ACC112 (cell line): ENCODE measurements at regions not wholly inside any gene's neighbourhood (a gene's known extent, or its start where the extent isn't known, plus 50 kb on each side); places are given as distances from the start of the nearest gene placed in this dataset.

Source experiments
- H2AFZ ChIP-seq: fragments of 200-600 bp; sonication (generic); one replicate; pipeline ENCODE4 v1.6.0; 2017; ENCODE audit warnings: antibody characterized with exemption, low read length; ENCODE audit not compliant: unreplicated experiment
- H3K27ac ChIP-seq: fragments of 200-600 bp; sonication (generic); 2 replicates; pipeline ENCODE4 v1.5.1; 2014; ENCODE audit warnings: low read depth, mild to moderate bottlenecking, antibody characterized with exemption, low read length, moderate library complexity
- H3K27me3 ChIP-seq: fragments of 200-600 bp; sonication (generic); 2 replicates; pipeline ENCODE4 v1.6.1; 2014; ENCODE audit warnings: mild to moderate bottlenecking, antibody characterized with exemption, low read length, moderate library complexity, mixed read lengths; ENCODE audit not compliant: insufficient read depth
- H3K36me3 ChIP-seq: fragments of 200-600 bp; sonication (generic); 2 replicates; pipeline ENCODE4 v1.6.1; 2016; ENCODE audit warnings: mild to moderate bottlenecking, antibody characterized with exemption, low read length, moderate library complexity, mixed read lengths; ENCODE audit not compliant: insufficient read depth
- H3K4me1 ChIP-seq: fragments of 200-600 bp; sonication (generic); one replicate; pipeline ENCODE4 v1.6.1; 2016; ENCODE audit warnings: low read length, mixed read lengths; ENCODE audit not compliant: insufficient read depth, unreplicated experiment, control insufficient read depth
- H3K4me3 ChIP-seq: fragments of 200-600 bp; sonication (generic); 2 replicates; pipeline ENCODE4 v1.5.1; 2014; ENCODE audit warnings: mild to moderate bottlenecking, low read depth, low read length
- H3K79me2 ChIP-seq: fragments of 200-600 bp; sonication (generic); one replicate; pipeline ENCODE4 v1.6.0; 2016; ENCODE audit warnings: low read length; ENCODE audit not compliant: control insufficient read depth, unreplicated experiment, insufficient read depth

GRCh38 chr12:67533159-67533558 is 115.4 kb upstream of the DYRK2 start:
- Histone ChIP-seq H3K79me2 (no peaks in the 10 kb centered on the region), H2AFZ (no peak overlapping the region), H3K36me3 (no peaks in the 10 kb centered on the region), H3K27me3 (no peaks in the 10 kb centered on the region), H3K4me3 (no peak overlapping the region), H3K4me1 (peaks cover 12% of the 10 kb centered on the region), H3K27ac (no peak overlapping the region)

- Histone ChIP-seq H3K79me2 (no peaks in the 10 kb centered on the region), H3K4me3 (no peak overlapping the region), H2AFZ (no peak overlapping the region), H3K4me1 (peaks cover 12% of the 10 kb centered on the region), H3K36me3 (no peaks in the 10 kb centered on the region), H3K27me3 (no peaks in the 10 kb centered on the region), H3K27ac (peak overlapping the region; percentile 2)
These were observed 114.5 kb upstream of the DYRK2 start for GRCh38 chr12:67534046-67534445.

GRCh38 chr12:67534681-67535080 is 113.9 kb upstream of the DYRK2 start:
- Histone ChIP-seq H3K27ac (peak overlapping the region; percentile 2), H3K4me3 (0 out of 2 replicates have a peak overlapping the region, but pooled peaks have one; percentile 7), H2AFZ (no peak overlapping the region), H3K36me3 (no peaks in the 10 kb centered on the region), H3K4me1 (peaks cover 12% of the 10 kb centered on the region), H3K27me3 (no peaks in the 10 kb centered on the region), H3K79me2 (no peaks in the 10 kb centered on the region)

DNA sequence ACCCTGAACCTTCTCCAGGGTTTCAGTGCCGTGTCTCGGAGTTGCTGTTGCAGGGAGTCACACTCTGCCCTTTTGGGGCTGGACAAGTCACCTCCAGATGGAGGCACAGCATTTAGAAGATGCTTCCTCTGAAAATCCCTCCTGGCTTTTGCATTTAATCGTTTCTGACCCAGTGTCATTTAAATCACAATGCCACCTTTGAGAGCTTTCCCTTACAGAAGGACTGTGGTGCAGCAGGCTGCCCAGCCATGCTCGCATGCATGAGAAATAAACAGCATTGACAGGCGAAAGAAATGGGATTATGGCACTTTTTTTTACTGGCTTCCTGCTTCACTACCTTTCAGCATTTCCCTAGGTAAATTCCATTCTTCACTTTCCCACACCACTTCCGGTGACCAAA is 113.4 kb upstream of the DYRK2 start:
- Histone ChIP-seq H3K4me3 (no peak overlapping the region), H3K27ac (no peak overlapping the region), H3K27me3 (no peaks in the 10 kb centered on the region), H3K4me1 (peaks cover 12% of the 10 kb centered on the region), H2AFZ (no peak overlapping the region), H3K79me2 (no peaks in the 10 kb centered on the region), H3K36me3 (no peaks in the 10 kb centered on the region)

DNA sequence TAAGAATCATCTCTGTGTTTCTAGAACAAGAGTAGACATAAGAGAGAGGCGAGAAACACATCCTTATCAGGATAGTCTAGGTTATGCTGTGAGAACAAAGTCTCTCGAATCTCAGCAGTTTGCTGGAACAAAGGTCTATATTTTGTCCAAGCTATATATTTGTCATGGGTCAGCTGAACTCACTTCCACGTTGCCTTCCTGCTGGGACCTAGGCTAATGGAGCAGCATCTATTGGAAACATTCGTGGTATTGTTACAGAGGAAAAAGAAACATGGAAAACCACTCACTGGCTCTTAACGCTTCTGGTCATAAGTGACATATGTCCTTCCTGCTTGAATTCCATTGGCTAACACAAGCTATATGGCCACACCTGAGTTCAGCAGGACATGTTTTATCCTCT is 112.6 kb upstream of the DYRK2 start:
- Histone ChIP-seq H3K4me1 (peaks cover 12% of the 10 kb centered on the region), H2AFZ (no peak overlapping the region), H3K79me2 (no peaks in the 10 kb centered on the region), H3K27me3 (no peaks in the 10 kb centered on the region), H3K27ac (no peak overlapping the region), H3K4me3 (no peak overlapping the region), H3K36me3 (no peaks in the 10 kb centered on the region)

DNA sequence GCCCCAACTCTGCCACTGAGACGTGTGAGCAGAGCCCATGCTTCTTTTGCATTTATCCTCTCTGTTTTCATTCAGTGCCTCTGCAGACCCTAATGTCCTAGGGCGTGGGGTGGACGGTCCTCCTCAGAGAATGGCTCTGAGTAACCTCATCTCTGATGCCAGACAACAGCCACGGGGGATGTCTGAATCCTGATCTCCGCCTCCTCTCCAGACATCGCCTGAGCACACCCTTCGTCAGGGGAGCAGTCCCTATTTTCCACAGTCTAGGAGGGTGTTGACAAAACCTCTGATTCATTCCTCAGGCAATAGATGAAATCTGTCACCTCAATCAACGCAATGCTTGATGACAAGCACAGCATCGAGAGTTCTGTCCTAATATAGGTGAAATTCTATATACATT is 109.2 kb upstream of the DYRK2 start:
- Histone ChIP-seq H3K27ac (no peak overlapping the region), H3K36me3 (no peaks in the 10 kb centered on the region), H3K4me1 (peaks cover 8% of the 10 kb centered on the region), H3K27me3 (peaks cover 13% of the 10 kb centered on the region; the same call in 1 of the 2 replicates), H2AFZ (no peak overlapping the region), H3K4me3 (no peak overlapping the region), H3K79me2 (no peaks in the 10 kb centered on the region)

DNA sequence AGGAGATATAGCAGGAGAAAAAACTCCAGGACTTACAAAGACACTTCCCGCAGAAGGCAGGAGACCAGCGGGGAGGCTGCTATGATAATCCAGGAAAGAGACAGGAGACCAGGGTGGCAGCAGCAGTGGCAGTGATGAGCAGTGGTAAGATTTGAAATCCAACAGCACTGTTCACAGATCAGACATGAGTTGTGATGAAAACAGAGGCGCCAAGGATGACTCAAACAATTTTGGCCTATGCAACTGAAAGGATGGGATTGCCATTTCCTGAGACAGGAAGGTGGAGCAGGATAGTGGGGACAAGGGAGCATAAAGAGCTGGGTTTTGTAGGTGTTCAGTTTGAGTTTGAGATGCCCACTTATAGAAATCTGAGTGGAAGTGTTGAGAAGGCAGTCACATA is 108.6 kb upstream of the DYRK2 start:
- no peaks in the 10 kb centered on the region for H3K36me3 ChIP-seq
- H3K27ac ChIP-seq = no peak overlapping the region
- no peak overlapping the region for H3K4me3 ChIP-seq
- H3K79me2 ChIP-seq = no peaks in the 10 kb centered on the region
- peaks cover 16% of the 10 kb centered on the region; the same call in 1 of the 2 replicates for H3K27me3 ChIP-seq
- peaks cover 2% of the 10 kb centered on the region for H3K4me1 ChIP-seq
- H2AFZ ChIP-seq = no peak overlapping the region

GRCh38 chr12:67540920-67541624 is 107.5 kb upstream of the DYRK2 start:
- Histone ChIP-seq H3K27ac (no peak overlapping the region), H3K36me3 (no peaks in the 10 kb centered on the region), H2AFZ (no peak overlapping the region)

GRCh38 chr12:67541625-67541991 is 106.9 kb upstream of the DYRK2 start:
- Histone ChIP-seq H3K36me3 (no peaks in the 10 kb centered on the region), H3K79me2 (no peaks in the 10 kb centered on the region), H3K27me3 (peaks cover 16% of the 10 kb centered on the region; the same call in 1 of the 2 replicates), H3K4me1 (no peaks in the 10 kb centered on the region), H2AFZ (no peak overlapping the region), H3K27ac (no peak overlapping the region), H3K4me3 (no peak overlapping the region)

More at GRCh38 chr12:67540920-67541624, 107.5 kb upstream of the DYRK2 start:
- Histone ChIP-seq H3K4me3 (no peak overlapping the region), H3K27me3 (peaks cover 16% of the 10 kb centered on the region; the same call in 1 of the 2 replicates), H3K79me2 (no peaks in the 10 kb centered on the region), H3K4me1 (no peaks in the 10 kb centered on the region)

GRCh38 chr12:67543021-67543770 is 105.3 kb upstream of the DYRK2 start:
- H3K4me3 ChIP-seq = no peak overlapping the region
- H3K36me3 ChIP-seq = no peaks in the 10 kb centered on the region
- no peaks in the 10 kb centered on the region for H3K4me1 ChIP-seq
- H3K27me3 ChIP-seq = peaks cover 16% of the 10 kb centered on the region; the same call in 1 of the 2 replicates
- no peak overlapping the region for H3K27ac ChIP-seq
- H3K79me2 ChIP-seq = no peaks in the 10 kb centered on the region
- H2AFZ ChIP-seq = no peak overlapping the region

GRCh38 chr12:67545298-67545697 is 103.2 kb upstream of the DYRK2 start:
- no peak overlapping the region for H3K27ac ChIP-seq
- peaks cover 16% of the 10 kb centered on the region; the same call in 1 of the 2 replicates for H3K27me3 ChIP-seq
- H3K4me3 ChIP-seq = no peak overlapping the region
- no peaks in the 10 kb centered on the region for H3K36me3 ChIP-seq
- H3K79me2 ChIP-seq = no peaks in the 10 kb centered on the region
- no peaks in the 10 kb centered on the region for H3K4me1 ChIP-seq
- no peak overlapping the region for H2AFZ ChIP-seq
